ENCODE measurements at regions not wholly inside any gene's neighbourhood (a gene's known extent, or its start where the extent isn't known, plus 50 kb on each side); places are given as distances from the start of the nearest gene placed in this dataset.

- intact Hi-C loops (cut with micrococcal nuclease; ENCODE audit: unreplicated experiment): no loop called here
Measured at GRCh38 chr1:218024211-218024720, 260.8 kb upstream of the RRP15 start.

DNA sequence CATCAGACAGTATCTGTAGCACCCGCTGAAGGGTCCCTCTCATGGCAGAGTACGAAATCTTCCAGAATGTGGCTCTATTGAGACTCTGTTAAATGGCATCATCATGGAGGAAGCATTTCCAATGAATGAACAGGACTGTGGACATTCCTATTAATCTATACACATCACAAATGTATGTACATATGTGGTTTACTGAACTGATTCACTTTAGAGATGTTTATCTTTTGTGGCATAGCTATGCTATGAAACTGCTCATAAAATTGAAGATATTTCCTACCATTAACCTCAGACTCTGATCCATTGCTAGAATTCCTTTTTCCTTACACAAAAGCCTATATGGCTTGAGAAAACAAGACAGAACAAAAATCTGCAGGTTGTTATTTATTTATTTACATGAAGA lies 259.6 kb upstream of the RRP15 start:
- BruUV-seq (replicated peaks): no TSS peak
- DNase-seq (ENCODE audit: low spot score): no peak

More at GRCh38 chr1:218024211-218024720, 260.8 kb upstream of the RRP15 start:
- no peaks in the 10 kb centered on the region for H3K9me3 ChIP-seq (ENCODE audit: low read length)
- H3K4me3 ChIP-seq (ENCODE audit: low read depth, low read length, poor library complexity, severe bottlenecking): no peak overlapping the region
- H3K79me2 ChIP-seq (ENCODE audit: insufficient read depth, low read depth, low read length): no peaks in the 10 kb centered on the region
- H3K27ac ChIP-seq (ENCODE audit: low read depth, low read length, poor library complexity, severe bottlenecking): no peak overlapping the region
- no peaks in the 10 kb centered on the region for H3K4me1 ChIP-seq (ENCODE audit: insufficient read depth, low read length, poor library complexity, severe bottlenecking)
- TF ChIP-seq, protein P1, sequence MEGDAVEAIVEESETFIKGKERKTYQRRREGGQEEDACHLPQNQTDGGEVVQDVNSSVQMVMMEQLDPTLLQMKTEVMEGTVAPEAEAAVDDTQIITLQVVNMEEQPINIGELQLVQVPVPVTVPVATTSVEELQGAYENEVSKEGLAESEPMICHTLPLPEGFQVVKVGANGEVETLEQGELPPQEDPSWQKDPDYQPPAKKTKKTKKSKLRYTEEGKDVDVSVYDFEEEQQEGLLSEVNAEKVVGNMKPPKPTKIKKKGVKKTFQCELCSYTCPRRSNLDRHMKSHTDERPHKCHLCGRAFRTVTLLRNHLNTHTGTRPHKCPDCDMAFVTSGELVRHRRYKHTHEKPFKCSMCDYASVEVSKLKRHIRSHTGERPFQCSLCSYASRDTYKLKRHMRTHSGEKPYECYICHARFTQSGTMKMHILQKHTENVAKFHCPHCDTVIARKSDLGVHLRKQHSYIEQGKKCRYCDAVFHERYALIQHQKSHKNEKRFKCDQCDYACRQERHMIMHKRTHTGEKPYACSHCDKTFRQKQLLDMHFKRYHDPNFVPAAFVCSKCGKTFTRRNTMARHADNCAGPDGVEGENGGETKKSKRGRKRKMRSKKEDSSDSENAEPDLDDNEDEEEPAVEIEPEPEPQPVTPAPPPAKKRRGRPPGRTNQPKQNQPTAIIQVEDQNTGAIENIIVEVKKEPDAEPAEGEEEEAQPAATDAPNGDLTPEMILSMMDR (conservative IDR thresholded peaks at IDR 0.05; ENCODE audit: low read length): no peak
- no peak for TF ChIP-seq EZH2phosphoT487 (IDR thresholded peaks at IDR 0.05; ENCODE audit: borderline replicate concordance, low read depth, low read length)
- H3K36me3 ChIP-seq (ENCODE audit: insufficient read depth, low read length): no peaks in the 10 kb centered on the region
- DNase-seq (ENCODE audit: low spot score): no peak
- H3K9me2 ChIP-seq (ENCODE audit: insufficient read depth, low read length): no peaks in the 10 kb centered on the region
- CTCF ChIA-PET (ENCODE audit: unreplicated experiment): no interaction called here
- no TSS peak for BruUV-seq (replicated peaks)
- POLR2A ChIA-PET: no interaction called here
- H2AFZ ChIP-seq (ENCODE audit: low read length): no peak overlapping the region
- no peak overlapping the region for H3K4me2 ChIP-seq (ENCODE audit: low read length)
- H4K20me1 ChIP-seq (ENCODE audit: insufficient read depth, low read length): no peaks in the 10 kb centered on the region

DNA sequence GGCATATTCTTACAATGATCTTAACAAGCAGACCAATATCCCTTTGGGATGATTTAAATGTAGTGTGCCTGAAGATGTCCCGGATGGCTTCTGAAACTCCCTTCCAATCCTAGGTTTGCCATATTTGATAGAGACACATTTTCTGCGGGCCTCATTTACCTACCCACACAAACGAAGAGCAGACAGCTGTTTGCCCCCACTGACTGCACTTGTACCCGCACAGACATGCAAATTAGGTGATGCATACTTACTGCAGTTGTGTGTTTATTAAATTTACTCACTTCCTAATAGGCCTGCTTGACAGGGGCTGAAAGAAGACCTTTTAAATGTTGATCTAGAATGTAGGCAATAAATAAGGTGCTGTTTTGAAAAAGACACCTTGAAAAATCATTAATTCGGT lies 257.9 kb upstream of the RRP15 start:
- H3K36me3 ChIP-seq (ENCODE audit: insufficient read depth, low read length): no peaks in the 10 kb centered on the region
- H3K9me3 ChIP-seq (ENCODE audit: low read length): no peaks in the 10 kb centered on the region
- no peak overlapping the region for H2AFZ ChIP-seq (ENCODE audit: low read length)
- intact Hi-C loops (cut with micrococcal nuclease; ENCODE audit: unreplicated experiment): no loop called here
- TF ChIP-seq EZH2phosphoT487 (IDR thresholded peaks at IDR 0.05; ENCODE audit: borderline replicate concordance, low read depth, low read length): no peak
- TF ChIP-seq, protein P1 (conservative IDR thresholded peaks at IDR 0.05; ENCODE audit: low read length): no peak
- H3K9me2 ChIP-seq (ENCODE audit: insufficient read depth, low read length): no peaks in the 10 kb centered on the region
- H3K79me2 ChIP-seq (ENCODE audit: insufficient read depth, low read depth, low read length): no peaks in the 10 kb centered on the region
- ChIA-PET CTCF (ENCODE audit: unreplicated experiment) (no interaction called here), POLR2A (no interaction called here)
- no peak overlapping the region for H3K4me3 ChIP-seq (ENCODE audit: low read depth, low read length, poor library complexity, severe bottlenecking)
- H3K4me2 ChIP-seq (ENCODE audit: low read length): no peak overlapping the region
- H3K27ac ChIP-seq (ENCODE audit: low read depth, low read length, poor library complexity, severe bottlenecking): no peak overlapping the region
- no peaks in the 10 kb centered on the region for H3K4me1 ChIP-seq (ENCODE audit: insufficient read depth, low read length, poor library complexity, severe bottlenecking)
- no TSS peak for BruUV-seq (replicated peaks)
- no peak for DNase-seq (ENCODE audit: low spot score)
- no peaks in the 10 kb centered on the region for H4K20me1 ChIP-seq (ENCODE audit: insufficient read depth, low read length)

More for the DNA sequence above, 259.6 kb upstream of the RRP15 start:
- H3K4me2 ChIP-seq (ENCODE audit: low read length): no peak overlapping the region
- no peak overlapping the region for H3K4me3 ChIP-seq (ENCODE audit: low read depth, low read length, poor library complexity, severe bottlenecking)
- no peak overlapping the region for H3K27ac ChIP-seq (ENCODE audit: low read depth, low read length, poor library complexity, severe bottlenecking)
- H3K9me3 ChIP-seq (ENCODE audit: low read length): no peaks in the 10 kb centered on the region
- no peaks in the 10 kb centered on the region for H3K9me2 ChIP-seq (ENCODE audit: insufficient read depth, low read length)
- POLR2A ChIA-PET: interaction anchor here (0.6 kb wide), 1 partner anchor 28 kb away, joined by 3 read pairs; no protein-coding TSS in a partner anchor
- H4K20me1 ChIP-seq (ENCODE audit: insufficient read depth, low read length): no peaks in the 10 kb centered on the region
- no peaks in the 10 kb centered on the region for H3K4me1 ChIP-seq (ENCODE audit: insufficient read depth, low read length, poor library complexity, severe bottlenecking)
- intact Hi-C loops (cut with micrococcal nuclease; ENCODE audit: unreplicated experiment): no loop called here
- TF ChIP-seq, protein P1 (conservative IDR thresholded peaks at IDR 0.05; ENCODE audit: low read length): no peak
- no peak for TF ChIP-seq EZH2phosphoT487 (IDR thresholded peaks at IDR 0.05; ENCODE audit: borderline replicate concordance, low read depth, low read length)
- no peaks in the 10 kb centered on the region for H3K79me2 ChIP-seq (ENCODE audit: insufficient read depth, low read depth, low read length)
- no peak overlapping the region for H2AFZ ChIP-seq (ENCODE audit: low read length)
- CTCF ChIA-PET (ENCODE audit: unreplicated experiment): no interaction called here
- no peaks in the 10 kb centered on the region for H3K36me3 ChIP-seq (ENCODE audit: insufficient read depth, low read length)
